HG03139 (cell line): ENCODE measurements at regions not wholly inside any gene's neighbourhood (a gene's known extent, or its start where the extent isn't known, plus 50 kb on each side); places are given as distances from the start of the nearest gene placed in this dataset.
"Not testable (repeated sequence)": the region's sequence is repeated elsewhere in the genome, so short reads cannot be mapped to it uniquely, and the experiment has no call there.

Source experiments
- ATAC-seq: cut with Tn5 transposase; IDR thresholded peaks from one replicate; pipeline ENCODE4 v1.9.1; 2021; ENCODE audit not compliant: unreplicated experiment

- no peak for ATAC-seq
Measured at GRCh38 chr12:91636721-91637120, 454.1 kb upstream of the DCN start.

GRCh38 chr12:91634386-91634713 is 451.7 kb upstream of the DCN start:
- ATAC-seq, result not testable (repeated sequence)

GRCh38 chr12:91633734-91634357 is 451.2 kb upstream of the DCN start:
- ATAC-seq, result no peak

- ATAC-seq, result no peak
Measured at GRCh38 chr12:91633206-91633605, 450.6 kb upstream of the DCN start.

- no peak for ATAC-seq
Measured at GRCh38 chr12:91632042-91632786, 449.6 kb upstream of the DCN start.

GRCh38 chr12:91630596-91631293 is 448.1 kb upstream of the DCN start:
- ATAC-seq, result no peak

GRCh38 chr12:91630083-91630482 is 447.5 kb upstream of the DCN start:
- ATAC-seq, result no peak

- no peak for ATAC-seq
Measured at GRCh38 chr12:91629440-91629839, 446.8 kb upstream of the DCN start.

- no peak for ATAC-seq
Measured at GRCh38 chr12:91628656-91629055, 446.0 kb upstream of the DCN start.

GRCh38 chr12:91627225-91627624 is 444.6 kb upstream of the DCN start:
- ATAC-seq, result no peak

GRCh38 chr12:91622981-91623380 is 440.4 kb upstream of the DCN start:
- ATAC-seq, result no peak

GRCh38 chr12:91622037-91622436 is 439.4 kb upstream of the DCN start:
- no peak for ATAC-seq

- ATAC-seq, result no peak
Measured at GRCh38 chr12:91620992-91621391, 438.4 kb upstream of the DCN start.

GRCh38 chr12:91620422-91620821 is 437.8 kb upstream of the DCN start:
- no peak for ATAC-seq

- no peak for ATAC-seq
Measured at GRCh38 chr12:91618281-91618680, 435.7 kb upstream of the DCN start.

- no peak for ATAC-seq
Measured at GRCh38 chr12:91617818-91618217, 435.2 kb upstream of the DCN start.

GRCh38 chr12:91616416-91616815 is 433.8 kb upstream of the DCN start:
- ATAC-seq, result no peak

- no peak for ATAC-seq
Measured at GRCh38 chr12:91613223-91613779, 430.7 kb upstream of the DCN start.

- no peak for ATAC-seq
Measured at GRCh38 chr12:91610561-91610960, 427.9 kb upstream of the DCN start.

- ATAC-seq, result no peak
Measured at GRCh38 chr12:91609283-91609682, 426.7 kb upstream of the DCN start.

GRCh38 chr12:91608542-91608941 is 425.9 kb upstream of the DCN start:
- no peak for ATAC-seq
